ENCODE measurements at regions not wholly inside any gene's neighbourhood (a gene's known extent, or its start where the extent isn't known, plus 50 kb on each side); places are given as distances from the start of the nearest gene placed in this dataset.
"Not testable (repeated sequence)": the region's sequence is repeated elsewhere in the genome, so short reads cannot be mapped to it uniquely, and the experiment has no call there.

GRCh38 chr5:28403846-28404245 lies 1365.5 kb upstream of the CDH9 start:
- no peaks in the 10 kb centered on the region for H3K36me3 ChIP-seq (ENCODE audit: control insufficient read depth, insufficient read depth, low read length)
- no peak overlapping the region for H3K9ac ChIP-seq (ENCODE audit: low read depth, low read length)
- no peaks in the 10 kb centered on the region for H3K4me1 ChIP-seq (ENCODE audit: control insufficient read depth, insufficient read depth, low read length)
- H3K9me3 ChIP-seq (ENCODE audit: control insufficient read depth, insufficient read depth, low read length): no peaks in the 10 kb centered on the region
- no peaks in the 10 kb centered on the region for H3K27me3 ChIP-seq (ENCODE audit: control insufficient read depth, insufficient read depth, low read length)
- H3K4me3 ChIP-seq (ENCODE audit: low read depth, low read length): no peak overlapping the region

GRCh38 chr5:28402590-28403301 lies 1364.4 kb upstream of the CDH9 start:
- H3K27me3 ChIP-seq (ENCODE audit: control insufficient read depth, insufficient read depth, low read length): no peaks in the 10 kb centered on the region
- H3K9ac ChIP-seq (ENCODE audit: low read depth, low read length): no peak overlapping the region
- no peaks in the 10 kb centered on the region for H3K9me3 ChIP-seq (ENCODE audit: control insufficient read depth, insufficient read depth, low read length)
- H3K36me3 ChIP-seq (ENCODE audit: control insufficient read depth, insufficient read depth, low read length): no peaks in the 10 kb centered on the region
- H3K4me3 ChIP-seq (ENCODE audit: low read depth, low read length): no peak overlapping the region
- peaks cover 5% of the 10 kb centered on the region for H3K4me1 ChIP-seq (ENCODE audit: control insufficient read depth, insufficient read depth, low read length)

DNA sequence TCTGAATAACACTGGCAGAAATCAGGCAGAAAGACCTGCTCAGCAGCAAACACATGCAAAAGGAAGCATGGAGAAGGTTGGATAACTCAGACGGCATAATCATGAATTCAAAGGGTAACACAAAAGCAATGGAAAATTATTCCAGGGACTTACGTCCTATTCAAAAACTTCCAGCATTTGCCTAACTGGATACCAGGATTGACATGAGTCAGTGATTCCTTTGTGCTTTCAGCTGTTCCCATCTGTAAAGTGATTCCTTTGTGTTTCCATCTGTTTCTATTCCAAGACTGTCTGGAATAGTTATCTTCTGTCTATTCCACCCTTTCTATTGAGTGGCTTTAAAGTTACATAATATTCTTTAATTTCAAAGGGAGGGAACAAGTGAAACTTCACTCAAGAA lies 1361.7 kb upstream of the CDH9 start:
- Histone ChIP-seq H3K4me3 (ENCODE audit: low read depth, low read length) (no peak overlapping the region), H3K9ac (ENCODE audit: low read depth, low read length) (no peak overlapping the region), H3K36me3 (ENCODE audit: control insufficient read depth, insufficient read depth, low read length) (no peaks in the 10 kb centered on the region), H3K9me3 (ENCODE audit: control insufficient read depth, insufficient read depth, low read length) (no peaks in the 10 kb centered on the region), H3K27me3 (ENCODE audit: control insufficient read depth, insufficient read depth, low read length) (no peaks in the 10 kb centered on the region), H3K4me1 (ENCODE audit: control insufficient read depth, insufficient read depth, low read length) (peaks cover 11% of the 10 kb centered on the region)

- H3K4me1 ChIP-seq (ENCODE audit: control insufficient read depth, insufficient read depth, low read length): peaks cover 11% of the 10 kb centered on the region
- no peaks in the 10 kb centered on the region for H3K36me3 ChIP-seq (ENCODE audit: control insufficient read depth, insufficient read depth, low read length)
- no peak overlapping the region for H3K9ac ChIP-seq (ENCODE audit: low read depth, low read length)
- H3K27me3 ChIP-seq (ENCODE audit: control insufficient read depth, insufficient read depth, low read length): no peaks in the 10 kb centered on the region
- no peaks in the 10 kb centered on the region for H3K9me3 ChIP-seq (ENCODE audit: control insufficient read depth, insufficient read depth, low read length)
- H3K4me3 ChIP-seq (ENCODE audit: low read depth, low read length): no peak overlapping the region
These were observed 1360.8 kb upstream of the CDH9 start for GRCh38 chr5:28399211-28399610.

- Histone ChIP-seq H3K27me3 (ENCODE audit: control insufficient read depth, insufficient read depth, low read length) (no peaks in the 10 kb centered on the region), H3K9me3 (ENCODE audit: control insufficient read depth, insufficient read depth, low read length) (no peaks in the 10 kb centered on the region), H3K4me3 (ENCODE audit: low read depth, low read length) (no peak overlapping the region), H3K36me3 (ENCODE audit: control insufficient read depth, insufficient read depth, low read length) (no peaks in the 10 kb centered on the region), H3K9ac (ENCODE audit: low read depth, low read length) (no peak overlapping the region), H3K4me1 (ENCODE audit: control insufficient read depth, insufficient read depth, low read length) (peaks cover 13% of the 10 kb centered on the region)
These were observed 1359.8 kb upstream of the CDH9 start for GRCh38 chr5:28398185-28398584.

DNA sequence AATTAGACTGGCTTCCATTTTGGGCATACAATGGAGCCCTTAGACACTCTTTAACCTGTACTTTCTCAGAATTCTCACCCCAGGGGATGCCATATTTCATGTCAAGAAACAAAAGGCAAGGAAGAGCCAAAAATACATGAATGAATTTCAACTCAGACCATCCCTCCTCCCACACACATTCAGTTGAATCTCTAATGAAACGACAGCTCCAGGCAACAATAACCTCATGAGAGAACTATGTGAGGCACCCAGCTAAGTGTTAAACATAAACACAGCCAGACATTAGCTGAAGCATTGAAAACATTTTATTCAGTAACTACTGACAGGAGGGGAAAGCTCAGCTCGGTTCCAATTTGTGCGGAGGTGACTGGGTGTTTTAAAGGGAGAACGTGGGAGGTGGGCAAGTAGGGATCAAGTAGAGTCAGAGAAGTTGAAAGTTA lies 1359.1 kb upstream of the CDH9 start:
- H3K9ac ChIP-seq (ENCODE audit: low read depth, low read length): no peak overlapping the region
- H3K27me3 ChIP-seq (ENCODE audit: control insufficient read depth, insufficient read depth, low read length): no peaks in the 10 kb centered on the region
- H3K4me3 ChIP-seq (ENCODE audit: low read depth, low read length): no peak overlapping the region
- no peaks in the 10 kb centered on the region for H3K36me3 ChIP-seq (ENCODE audit: control insufficient read depth, insufficient read depth, low read length)
- no peaks in the 10 kb centered on the region for H3K9me3 ChIP-seq (ENCODE audit: control insufficient read depth, insufficient read depth, low read length)
- H3K4me1 ChIP-seq (ENCODE audit: control insufficient read depth, insufficient read depth, low read length): peaks cover 13% of the 10 kb centered on the region

DNA sequence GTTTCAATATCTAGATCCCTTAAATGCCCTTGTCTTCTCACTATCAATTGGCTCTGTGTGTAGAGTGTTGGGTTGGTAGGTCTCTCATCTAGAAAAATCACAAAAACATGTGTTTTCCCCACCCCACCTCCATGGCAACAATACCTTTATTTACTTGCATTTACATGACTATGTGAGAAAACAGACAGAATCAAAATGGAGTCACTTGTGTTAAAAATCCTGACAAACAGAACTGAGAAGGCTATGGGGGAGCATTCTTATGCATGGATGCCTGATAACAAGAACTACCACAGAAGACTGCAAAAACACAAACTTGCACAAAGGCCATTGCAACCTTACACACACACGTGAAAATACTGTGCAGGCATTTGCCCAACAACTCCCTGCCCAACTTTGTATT lies 1352.9 kb upstream of the CDH9 start:
- Histone ChIP-seq H3K27me3 (ENCODE audit: control insufficient read depth, insufficient read depth, low read length) (no peaks in the 10 kb centered on the region), H3K9ac (ENCODE audit: low read depth, low read length) (no peak overlapping the region), H3K36me3 (ENCODE audit: control insufficient read depth, insufficient read depth, low read length) (no peaks in the 10 kb centered on the region), H3K4me1 (ENCODE audit: control insufficient read depth, insufficient read depth, low read length) (peaks cover 7% of the 10 kb centered on the region), H3K9me3 (ENCODE audit: control insufficient read depth, insufficient read depth, low read length) (no peaks in the 10 kb centered on the region), H3K4me3 (ENCODE audit: low read depth, low read length) (no peak overlapping the region)

DNA sequence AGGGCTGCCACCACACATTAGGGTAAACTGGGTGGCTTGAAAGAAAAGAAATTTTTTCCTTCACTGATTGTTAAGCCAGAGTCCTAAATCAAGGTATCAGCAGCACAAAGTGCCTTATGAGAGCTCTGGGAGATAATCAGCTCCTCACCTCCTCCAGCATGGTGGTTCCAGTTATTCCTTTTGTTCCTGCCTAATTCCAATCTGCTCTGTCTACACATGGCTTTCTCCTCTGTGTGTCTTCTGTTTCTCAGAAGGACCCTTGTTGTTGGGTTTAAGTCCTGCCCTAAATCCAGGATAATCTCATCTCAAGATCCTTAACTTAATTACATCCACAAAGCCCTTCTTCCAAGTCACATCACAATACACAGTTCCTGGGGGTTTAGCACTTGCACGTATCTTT lies 1352.0 kb upstream of the CDH9 start:
- H3K4me3 ChIP-seq (ENCODE audit: low read depth, low read length): no peak overlapping the region
- no peaks in the 10 kb centered on the region for H3K27me3 ChIP-seq (ENCODE audit: control insufficient read depth, insufficient read depth, low read length)
- no peaks in the 10 kb centered on the region for H3K9me3 ChIP-seq (ENCODE audit: control insufficient read depth, insufficient read depth, low read length)
- no peaks in the 10 kb centered on the region for H3K36me3 ChIP-seq (ENCODE audit: control insufficient read depth, insufficient read depth, low read length)
- no peak overlapping the region for H3K9ac ChIP-seq (ENCODE audit: low read depth, low read length)
- peaks cover 7% of the 10 kb centered on the region for H3K4me1 ChIP-seq (ENCODE audit: control insufficient read depth, insufficient read depth, low read length)

GRCh38 chr5:28389727-28390126 lies 1351.3 kb upstream of the CDH9 start:
- not testable (repeated sequence) for H3K27me3 ChIP-seq (ENCODE audit: control insufficient read depth, insufficient read depth, low read length); H3K4me1 ChIP-seq (ENCODE audit: control insufficient read depth, insufficient read depth, low read length); H3K9ac ChIP-seq (ENCODE audit: low read depth, low read length); H3K9me3 ChIP-seq (ENCODE audit: control insufficient read depth, insufficient read depth, low read length); H3K4me3 ChIP-seq (ENCODE audit: low read depth, low read length); H3K36me3 ChIP-seq (ENCODE audit: control insufficient read depth, insufficient read depth, low read length)

DNA sequence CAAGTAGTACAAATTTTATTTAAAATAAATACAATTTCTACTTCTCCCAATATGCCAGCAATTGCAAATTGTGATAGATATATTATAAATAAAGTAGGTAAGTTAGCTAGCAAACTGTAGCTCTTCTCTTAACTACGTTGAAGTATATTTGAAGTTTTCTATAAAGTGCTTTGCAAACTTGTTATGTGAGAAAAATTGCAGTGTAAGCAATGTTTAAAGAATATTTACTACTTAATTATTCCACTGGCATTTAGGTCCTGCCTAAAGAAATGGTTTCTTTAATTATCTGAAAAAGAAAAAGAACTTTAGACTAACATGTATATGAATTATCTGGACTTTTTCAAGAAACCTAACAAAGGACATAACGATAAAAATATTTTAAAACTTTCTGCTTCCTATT lies 1350.0 kb upstream of the CDH9 start:
- Histone ChIP-seq H3K36me3 (ENCODE audit: control insufficient read depth, insufficient read depth, low read length) (no peaks in the 10 kb centered on the region), H3K4me1 (ENCODE audit: control insufficient read depth, insufficient read depth, low read length) (peaks cover 4% of the 10 kb centered on the region), H3K9ac (ENCODE audit: low read depth, low read length) (no peak overlapping the region), H3K9me3 (ENCODE audit: control insufficient read depth, insufficient read depth, low read length) (no peaks in the 10 kb centered on the region), H3K27me3 (ENCODE audit: control insufficient read depth, insufficient read depth, low read length) (no peaks in the 10 kb centered on the region), H3K4me3 (ENCODE audit: low read depth, low read length) (no peak overlapping the region)

GRCh38 chr5:28386712-28387111 lies 1348.3 kb upstream of the CDH9 start:
- H3K9ac ChIP-seq (ENCODE audit: low read depth, low read length): no peak overlapping the region
- H3K36me3 ChIP-seq (ENCODE audit: control insufficient read depth, insufficient read depth, low read length): no peaks in the 10 kb centered on the region
- no peak overlapping the region for H3K4me3 ChIP-seq (ENCODE audit: low read depth, low read length)
- no peaks in the 10 kb centered on the region for H3K9me3 ChIP-seq (ENCODE audit: control insufficient read depth, insufficient read depth, low read length)
- peaks cover 4% of the 10 kb centered on the region for H3K4me1 ChIP-seq (ENCODE audit: control insufficient read depth, insufficient read depth, low read length)
- H3K27me3 ChIP-seq (ENCODE audit: control insufficient read depth, insufficient read depth, low read length): no peaks in the 10 kb centered on the region

DNA sequence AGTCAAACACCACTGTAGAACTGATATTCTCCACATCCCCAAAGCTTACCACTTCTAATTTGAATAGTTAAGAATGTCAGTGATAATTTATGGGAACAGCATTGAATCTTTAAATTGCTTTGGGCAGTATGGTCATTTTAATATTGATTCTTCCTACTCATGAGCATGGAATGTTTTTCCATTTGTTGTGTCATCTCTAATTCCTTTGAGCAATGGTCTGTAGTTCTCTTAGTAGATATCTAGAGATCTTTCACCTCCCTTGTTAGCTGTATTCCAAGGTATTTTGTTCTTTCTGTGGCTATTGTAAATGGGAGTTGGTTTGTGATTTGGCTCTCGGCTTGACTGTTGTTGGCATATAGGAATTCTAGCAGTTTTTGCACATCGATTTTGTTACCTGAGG lies 1341.8 kb upstream of the CDH9 start:
- H3K9ac ChIP-seq (ENCODE audit: low read depth, low read length): no peak overlapping the region
- H3K4me3 ChIP-seq (ENCODE audit: low read depth, low read length): no peak overlapping the region
- H3K36me3 ChIP-seq (ENCODE audit: control insufficient read depth, insufficient read depth, low read length): no peaks in the 10 kb centered on the region
- no peaks in the 10 kb centered on the region for H3K27me3 ChIP-seq (ENCODE audit: control insufficient read depth, insufficient read depth, low read length)
- no peaks in the 10 kb centered on the region for H3K9me3 ChIP-seq (ENCODE audit: control insufficient read depth, insufficient read depth, low read length)
- no peaks in the 10 kb centered on the region for H3K4me1 ChIP-seq (ENCODE audit: control insufficient read depth, insufficient read depth, low read length)
